GM19324 (cell line): ENCODE measurements at regions not wholly inside any gene's neighbourhood (a gene's known extent, or its start where the extent isn't known, plus 50 kb on each side); places are given as distances from the start of the nearest gene placed in this dataset.
"Not testable (repeated sequence)": the region's sequence is repeated elsewhere in the genome, so short reads cannot be mapped to it uniquely, and the experiment has no call there.

Experiments used
- ATAC-seq: cut with Tn5 transposase; IDR thresholded peaks from one replicate; pipeline ENCODE4 v1.9.1; 2021; ENCODE audit warnings: mild to moderate bottlenecking, moderate library complexity; ENCODE audit not compliant: unreplicated experiment, low FRiP score

DNA sequence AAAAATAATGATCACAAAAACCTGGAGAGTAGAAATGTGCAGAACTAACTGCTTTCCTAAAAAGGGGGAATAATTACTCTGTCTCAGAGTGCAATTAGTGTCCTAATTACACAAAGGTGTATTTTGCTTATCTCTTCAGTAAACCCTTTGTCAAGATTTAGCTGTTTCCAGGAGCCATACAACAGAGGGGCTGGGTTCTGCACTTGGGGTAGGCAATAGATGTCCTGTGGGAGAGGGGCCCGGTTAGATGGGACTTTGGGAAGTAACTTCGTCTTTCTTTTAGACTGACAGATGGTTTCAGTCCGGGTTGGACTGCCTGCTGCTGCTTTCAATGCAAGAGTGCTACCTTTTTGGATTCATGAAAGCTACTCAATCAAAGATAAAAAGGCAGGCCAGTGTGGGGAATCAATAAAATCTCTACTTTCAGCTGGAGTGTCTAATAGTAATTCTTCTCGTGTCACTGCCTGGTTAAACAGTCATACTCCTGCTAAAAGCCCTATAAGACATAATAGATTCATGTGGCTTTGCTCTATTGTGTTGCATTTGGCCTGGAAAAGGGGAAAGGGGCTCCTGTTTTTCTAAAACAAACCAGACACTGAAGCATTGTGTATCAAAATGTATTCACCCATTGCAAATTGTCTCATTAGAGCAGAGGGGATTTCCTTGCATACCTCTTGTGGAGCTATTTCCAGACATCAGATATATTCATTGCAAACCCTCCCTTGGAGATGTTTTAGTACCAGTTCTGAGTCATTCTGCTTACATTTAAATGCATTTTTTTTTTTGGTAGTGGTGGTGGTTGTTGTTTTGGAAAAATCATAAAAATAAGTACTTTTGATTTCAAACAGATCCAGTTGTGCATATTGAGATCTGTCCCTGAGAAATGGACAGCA lies 83.3 kb upstream of the PCDH8 start:
- no peak for ATAC-seq

DNA sequence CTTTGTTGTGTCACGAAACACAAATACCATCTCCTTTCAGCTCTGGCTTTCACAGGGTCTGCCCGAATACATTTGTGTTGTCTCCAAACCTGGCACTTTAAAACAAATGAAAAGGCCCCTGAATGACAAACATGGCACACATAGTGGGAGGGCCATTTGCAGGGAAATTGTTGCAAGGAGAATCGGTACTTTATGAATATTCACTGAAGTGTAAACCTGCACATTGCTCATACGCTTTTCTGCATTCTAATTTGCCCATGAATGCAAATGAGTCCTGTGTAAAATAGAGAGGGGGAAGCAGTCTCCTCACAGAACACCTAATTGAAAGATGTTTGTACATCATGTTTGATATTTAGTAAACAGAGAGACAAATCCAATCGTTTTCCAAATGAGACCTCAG lies 82.7 kb upstream of the PCDH8 start:
- ATAC-seq = no peak

DNA sequence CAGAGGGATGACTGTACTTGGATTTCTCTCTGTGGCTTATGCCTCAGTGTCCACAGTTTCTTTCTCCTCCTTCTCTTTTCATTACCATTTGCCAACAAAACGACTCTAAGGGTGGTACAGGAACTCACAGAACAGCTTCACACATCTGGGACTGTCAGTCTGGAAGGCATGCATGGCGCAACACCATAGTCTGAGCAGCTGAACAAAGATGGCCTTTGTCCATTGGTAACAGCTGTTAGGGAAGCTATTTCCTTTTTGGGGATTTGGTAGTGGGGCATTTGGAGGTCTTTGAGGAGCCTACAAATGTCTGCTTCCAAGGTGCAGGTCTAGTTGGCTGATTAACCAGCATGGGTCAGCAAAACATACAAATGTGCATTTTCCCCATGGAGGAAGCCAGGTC lies 81.4 kb upstream of the PCDH8 start:
- ATAC-seq = no peak

DNA sequence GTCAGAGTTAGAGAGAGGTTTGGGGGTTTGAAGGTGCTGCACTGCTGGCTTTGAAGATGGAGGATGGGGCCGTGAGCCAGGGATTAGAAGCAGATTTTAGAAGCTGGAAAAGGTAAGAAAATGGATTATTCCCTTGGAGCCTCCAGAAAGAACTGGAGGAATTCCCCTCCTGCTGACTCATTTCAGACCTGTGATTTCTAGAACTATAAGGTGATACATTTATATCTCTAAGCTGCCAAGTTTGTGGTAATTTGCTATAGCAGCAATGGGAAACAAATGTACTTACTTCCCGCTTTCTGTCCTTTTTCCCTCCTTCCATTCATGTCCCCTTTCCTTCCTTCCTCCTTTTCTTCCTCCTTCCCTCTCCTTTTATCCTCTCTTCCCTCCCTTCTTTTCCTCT lies 78.5 kb upstream of the PCDH8 start:
- no peak for ATAC-seq

DNA sequence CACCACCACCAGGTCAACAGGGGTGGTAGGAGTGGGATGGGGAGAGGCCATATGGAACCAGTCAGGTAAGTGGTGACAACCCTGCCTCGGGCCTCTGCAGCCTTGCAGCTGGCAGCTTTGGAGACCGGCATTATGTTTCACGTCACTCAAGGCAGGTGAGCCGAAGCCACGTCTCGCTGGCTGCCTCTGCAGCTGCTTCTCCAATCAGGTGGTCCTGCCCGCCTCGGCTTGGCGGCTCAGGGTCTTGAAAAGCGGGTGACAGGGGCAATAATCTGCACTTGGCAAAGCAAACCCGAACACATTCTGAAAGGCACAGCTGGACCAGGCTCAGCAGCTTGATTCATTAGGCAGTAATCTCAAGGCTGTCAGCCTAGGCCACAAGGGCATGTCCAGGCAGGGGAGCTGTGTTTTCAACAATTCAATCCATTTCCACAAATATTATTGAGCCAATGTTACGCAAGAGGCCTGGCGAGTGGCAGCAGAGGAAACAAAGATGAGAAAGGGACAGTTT lies 77.4 kb upstream of the PCDH8 start:
- no peak for ATAC-seq

DNA sequence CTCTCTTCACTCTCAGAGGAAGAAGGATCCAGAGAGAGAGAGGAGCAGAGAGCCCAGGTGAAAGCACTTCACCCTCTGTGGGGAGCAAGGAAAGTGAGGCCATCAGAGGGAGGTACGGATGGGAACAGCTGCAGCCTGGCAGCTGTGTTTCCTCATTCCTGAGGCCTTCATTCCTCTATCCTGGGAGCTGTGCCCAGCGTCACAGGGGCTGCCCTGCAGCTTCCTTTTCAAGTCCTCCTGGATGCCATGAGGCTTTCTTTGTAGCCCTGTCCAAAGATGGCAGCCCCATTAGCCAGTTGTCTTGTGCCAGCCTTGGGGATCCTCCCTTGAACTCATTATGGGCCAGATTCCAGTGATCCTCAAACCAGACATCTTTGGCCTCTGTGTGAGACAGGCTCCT lies 76.8 kb upstream of the PCDH8 start:
- no peak for ATAC-seq

DNA sequence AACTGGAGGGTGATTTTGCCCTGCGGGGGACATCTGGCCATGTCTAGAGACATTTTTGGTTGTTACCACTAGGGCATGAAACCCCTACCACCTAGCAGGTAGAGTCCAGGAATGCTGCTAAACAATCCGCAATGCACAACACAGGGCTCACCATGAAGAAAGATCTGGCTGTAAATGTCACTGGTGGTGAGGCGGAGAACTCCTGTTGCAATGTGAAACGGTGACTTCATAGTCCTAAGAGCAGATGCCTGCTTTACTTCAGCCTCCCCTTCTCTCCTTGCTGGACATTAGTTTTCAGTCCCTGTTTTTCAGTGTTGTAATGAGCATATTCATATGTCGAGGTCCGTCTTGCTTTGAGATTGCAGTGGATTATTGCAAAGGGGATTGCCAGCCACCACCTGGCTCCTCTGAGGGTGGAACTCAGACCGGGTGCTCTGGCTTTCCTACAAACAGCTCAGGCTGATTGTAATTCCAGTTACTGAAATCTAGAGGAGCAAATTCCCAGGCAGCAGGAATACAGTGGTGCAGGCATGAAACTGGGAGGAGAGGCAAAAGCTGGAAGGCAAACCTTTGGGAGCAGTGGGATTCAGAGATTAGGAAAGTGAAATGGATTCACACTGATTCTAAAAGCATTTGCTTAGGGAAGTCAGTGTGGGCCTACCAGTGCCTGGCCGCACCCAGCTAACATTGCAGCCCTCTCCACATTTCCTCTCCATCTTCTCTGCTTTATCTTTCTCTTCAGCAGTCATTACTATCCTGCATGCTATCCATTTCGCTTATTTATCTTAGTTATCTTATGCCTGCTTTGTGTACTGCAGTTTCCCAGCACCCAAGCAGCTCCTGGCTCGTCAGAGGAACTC lies 76.1 kb upstream of the PCDH8 start:
- no peak for ATAC-seq

DNA sequence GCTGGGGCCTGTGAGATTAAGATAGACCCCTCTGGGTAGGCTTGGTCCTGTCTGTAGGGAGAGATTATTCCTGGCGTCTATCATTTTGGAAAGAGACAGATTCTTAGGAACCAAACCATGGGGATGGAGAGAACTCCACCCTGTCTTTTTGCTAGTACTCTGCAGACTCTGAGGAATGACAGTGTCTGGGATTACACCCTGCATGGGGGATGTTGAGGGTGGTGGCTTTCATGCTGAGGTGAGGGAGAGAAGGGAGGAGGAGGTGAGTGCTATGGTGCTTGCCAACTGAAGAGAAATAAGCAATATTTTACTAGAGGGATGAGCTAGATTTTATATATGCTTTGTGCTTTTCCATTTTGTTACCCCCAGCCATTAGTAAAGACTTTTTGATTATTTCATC lies 74.5 kb upstream of the PCDH8 start:
- no peak for ATAC-seq

DNA sequence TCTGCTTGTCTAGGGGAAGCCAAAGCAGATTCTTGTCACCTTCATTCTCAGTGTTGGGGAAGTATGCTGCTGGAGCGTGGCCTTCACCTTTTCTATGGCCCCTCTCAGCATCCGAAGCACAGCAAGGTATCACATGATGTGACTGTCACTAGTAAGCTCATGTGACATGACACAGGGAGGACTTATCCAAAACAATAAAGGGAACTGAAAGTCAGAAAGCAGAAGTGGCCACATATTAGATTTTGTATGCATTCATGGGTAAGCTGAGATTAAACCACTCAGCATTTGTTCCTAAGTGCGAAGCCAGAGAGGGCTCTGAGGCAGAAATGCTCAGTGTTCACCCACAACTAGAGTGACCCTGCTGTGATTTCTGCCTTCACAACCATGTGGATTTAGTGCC lies 72.8 kb upstream of the PCDH8 start:
- peak; percentile 97 for ATAC-seq

DNA sequence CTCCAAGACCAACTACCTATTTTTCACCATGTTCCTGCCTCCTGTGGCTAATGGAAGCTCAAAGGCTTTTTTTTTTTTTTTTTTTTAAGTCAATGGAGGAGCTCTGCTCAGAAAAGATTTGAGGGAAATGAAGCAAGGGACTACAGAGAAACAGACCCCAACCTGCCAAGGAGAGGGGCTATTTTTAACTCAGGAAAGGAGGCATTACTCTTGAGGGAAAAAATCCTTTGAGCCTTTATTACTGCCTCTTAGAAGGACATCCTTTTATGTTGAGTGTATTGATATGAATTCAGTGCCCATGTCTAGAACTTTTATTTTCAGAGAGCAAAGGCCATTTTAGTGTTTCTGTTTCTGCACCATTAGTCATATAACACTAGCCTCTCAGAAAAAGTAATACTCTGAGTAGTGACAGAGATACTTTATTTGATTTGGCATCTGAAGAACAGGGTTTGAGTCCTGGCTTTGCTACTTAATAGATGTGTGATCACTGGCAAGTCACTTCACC lies 68.1 kb upstream of the PCDH8 start:
- no peak for ATAC-seq

DNA sequence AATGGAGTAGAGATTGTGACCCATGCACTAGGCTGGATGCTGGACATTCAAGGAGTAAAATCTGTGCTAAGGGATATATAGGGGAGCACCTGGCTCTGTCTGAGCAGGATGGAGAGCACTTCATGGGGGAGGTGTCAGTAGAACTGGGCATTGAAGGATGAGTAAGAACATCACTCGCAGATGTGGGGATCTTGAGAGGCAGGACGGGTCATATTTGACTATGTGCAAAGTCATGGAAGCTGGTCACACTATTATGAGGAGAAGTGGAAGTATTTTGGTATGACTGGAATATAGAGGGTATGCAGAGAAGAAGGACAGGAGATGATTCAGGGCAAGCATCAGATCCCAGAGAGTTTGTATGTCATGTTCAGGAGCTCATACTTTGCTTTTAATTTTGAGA lies 62.9 kb upstream of the PCDH8 start:
- no peak for ATAC-seq

DNA sequence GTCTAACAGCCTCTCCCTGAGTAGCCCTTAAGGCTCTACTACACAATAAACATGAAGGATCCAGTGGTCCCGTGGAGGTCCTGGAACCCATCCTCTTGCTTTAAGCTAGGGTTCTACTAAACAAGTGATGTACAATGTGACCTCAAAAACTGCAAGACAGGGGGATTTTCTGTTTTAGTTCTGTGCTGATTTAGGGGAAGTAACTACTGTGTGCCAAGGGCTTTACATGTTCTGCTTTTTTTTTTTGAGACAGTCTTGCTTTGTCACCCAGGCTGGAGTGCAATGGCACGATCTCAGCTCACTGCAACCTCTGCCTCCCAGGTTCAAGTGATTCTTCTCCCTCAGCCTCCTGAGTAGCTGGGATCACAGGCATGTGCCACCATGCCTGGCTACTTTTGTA lies 61.9 kb upstream of the PCDH8 start:
- ATAC-seq = not testable (repeated sequence)

DNA sequence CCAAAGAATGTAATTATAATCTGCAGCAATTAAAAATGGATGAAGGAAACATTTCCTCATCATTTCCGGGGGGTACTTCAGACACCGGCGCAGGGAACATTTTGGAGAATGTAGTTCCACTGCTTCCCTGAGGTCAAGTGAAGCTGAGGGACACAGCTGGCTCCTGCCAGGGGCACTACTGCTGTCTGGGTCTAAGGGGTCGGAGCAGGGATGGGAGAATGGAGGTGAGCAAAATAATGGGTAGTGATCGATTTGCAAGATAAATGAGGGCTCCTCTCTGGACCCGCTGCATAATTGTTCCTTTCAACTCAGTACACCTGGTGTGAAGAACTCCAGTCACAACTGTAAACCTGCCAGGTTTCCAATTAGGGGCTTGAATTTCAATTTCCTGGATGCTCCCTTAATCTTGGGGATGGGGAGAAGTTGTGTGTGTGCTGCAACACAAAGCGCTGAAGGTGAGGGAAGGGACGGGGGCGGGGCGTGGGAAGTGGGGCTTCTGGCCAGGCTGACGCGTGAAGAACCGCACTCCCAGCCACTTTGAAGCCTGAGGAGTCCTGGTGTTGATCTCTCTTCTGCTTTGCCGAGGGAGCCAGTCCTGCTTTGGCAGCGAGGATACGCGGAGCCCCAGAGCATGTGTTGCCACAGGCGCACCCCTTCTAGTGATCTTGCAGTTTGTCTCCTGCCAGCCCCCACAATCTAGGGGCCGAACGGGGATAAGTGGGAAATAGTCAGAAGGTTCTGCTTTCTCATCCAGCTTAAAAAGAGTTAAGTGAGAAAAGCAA lies 57.9 kb upstream of the PCDH8 start:
- no peak for ATAC-seq

DNA sequence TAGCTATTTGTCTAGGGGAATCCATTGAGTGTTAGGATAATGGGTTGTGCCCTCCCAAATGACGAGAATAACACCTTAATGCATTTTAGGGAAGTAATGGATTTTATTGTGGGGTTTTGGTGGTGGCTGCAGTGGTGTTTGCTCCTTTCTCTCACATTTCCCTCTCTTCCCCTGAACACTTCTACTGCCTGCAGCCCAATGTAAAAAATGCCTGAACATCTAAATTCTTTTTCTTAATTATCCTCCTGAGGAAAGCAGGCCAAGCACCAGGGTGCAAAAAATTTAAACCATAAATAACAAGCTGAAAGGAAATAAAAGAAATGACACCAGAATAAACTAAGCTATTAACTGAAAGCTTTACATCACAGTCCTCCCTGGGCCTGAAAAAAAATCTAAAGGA lies 57.3 kb upstream of the PCDH8 start:
- ATAC-seq = no peak

DNA sequence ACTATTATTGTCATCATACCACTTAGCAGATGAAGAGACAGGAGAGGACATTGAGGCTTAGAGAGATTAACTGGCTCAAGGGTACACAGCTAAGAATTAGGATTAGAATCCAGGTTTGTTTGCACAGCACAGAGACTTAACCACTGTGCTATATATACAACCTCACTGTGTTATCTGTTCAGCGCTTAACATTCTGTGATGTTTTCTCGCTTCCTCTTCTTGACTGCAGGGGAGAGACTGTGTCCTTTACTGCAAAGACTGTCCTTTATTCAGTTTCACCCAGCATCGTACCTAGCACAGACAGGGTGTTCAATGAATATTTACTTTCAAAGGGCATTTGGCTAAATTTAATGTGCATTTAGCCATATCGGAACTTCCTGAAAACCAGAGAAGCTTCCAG lies 54.9 kb upstream of the PCDH8 start:
- ATAC-seq = peak; percentile 97

DNA sequence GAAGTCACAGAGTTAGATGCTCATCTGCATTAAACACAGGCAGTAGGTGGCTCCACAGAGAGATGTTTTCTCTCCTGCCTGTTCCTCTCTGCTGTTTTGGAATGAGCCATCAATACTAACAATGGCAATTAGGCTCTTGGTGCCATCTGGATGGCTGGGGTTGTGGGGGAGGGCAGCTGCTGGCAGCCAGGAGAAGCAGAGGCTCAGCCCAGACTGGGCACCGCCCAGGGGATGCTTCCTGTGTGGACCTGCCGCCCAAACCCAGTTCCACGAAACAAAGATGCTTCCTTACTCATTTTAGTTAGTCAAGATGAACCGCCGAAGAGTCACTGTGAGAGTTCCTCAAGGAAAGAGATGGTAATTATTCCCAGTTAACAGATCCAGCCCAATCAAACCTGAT lies 50.8 kb upstream of the PCDH8 start:
- no peak for ATAC-seq
